Effector memory CD8-positive, alpha-beta T cell (primary cell): ENCODE measurements at regions not wholly inside any gene's neighbourhood (a gene's known extent, or its start where the extent isn't known, plus 50 kb on each side); places are given as distances from the start of the nearest gene placed in this dataset.
A peak's percentile ranks its signal among the peaks of the same experiment; 100 is the strongest.
"Not testable (repeated sequence)": the region's sequence is repeated elsewhere in the genome, so short reads cannot be mapped to it uniquely, and the experiment has no call there.

Source experiments
- ATAC-seq: fragments of 150-1000 bp; cut with Tn5 transposase; replicated peaks from 2 replicates; pipeline ENCODE4 v1.10.0; 2021; ENCODE audit warnings: mild to moderate bottlenecking, moderate library complexity
- DNase-seq, 3 experiments: peaks; one replicate each; pipeline ENCODE4 v3.0.0; 2021
- H3K27ac Mint-ChIP-seq, 2 donors: one replicate each; pipeline ENCODE4 v1.8.0; 2022; ENCODE audit warnings: mild to moderate bottlenecking in 2 of 2, mixed read lengths in 2 of 2, moderate library complexity in 2 of 2
- H3K27me3 Mint-ChIP-seq, 2 donors: one replicate each; pipeline ENCODE4 v1.8.0; 2022; ENCODE audit warnings: mixed read lengths in 2 of 2
- H3K36me3 Mint-ChIP-seq: one replicate; pipeline ENCODE4 v1.8.0; 2022; ENCODE audit warnings: mild to moderate bottlenecking, moderate library complexity, mixed read lengths; ENCODE audit not compliant: insufficient read depth
- H3K4me1 Mint-ChIP-seq, 2 donors: one replicate each; pipeline ENCODE4 v1.8.0; 2022; ENCODE audit warnings: low read depth in 2 of 2, mixed read lengths in 2 of 2
- H3K4me3 Mint-ChIP-seq, 2 donors: one replicate each; pipeline ENCODE4 v1.8.0; 2022; ENCODE audit warnings: mild to moderate bottlenecking in 2 of 2, mixed read lengths in 2 of 2, moderate library complexity in 2 of 2
- H3K9me3 Mint-ChIP-seq, 2 donors: one replicate each; pipeline ENCODE4 v1.8.0; 2022; ENCODE audit warnings: mixed read lengths in 2 of 2

- H3K36me3 Mint-ChIP-seq, H3K4me1 Mint-ChIP-seq, H3K4me3 Mint-ChIP-seq, H3K9me3 Mint-ChIP-seq, H3K27me3 Mint-ChIP-seq, DNase-seq, H3K27ac Mint-ChIP-seq, ATAC-seq: not testable (repeated sequence)
Observed at GRCh38 chr14:22238320-22238719, 350.7 kb downstream of the DAD1 start.

DNA sequence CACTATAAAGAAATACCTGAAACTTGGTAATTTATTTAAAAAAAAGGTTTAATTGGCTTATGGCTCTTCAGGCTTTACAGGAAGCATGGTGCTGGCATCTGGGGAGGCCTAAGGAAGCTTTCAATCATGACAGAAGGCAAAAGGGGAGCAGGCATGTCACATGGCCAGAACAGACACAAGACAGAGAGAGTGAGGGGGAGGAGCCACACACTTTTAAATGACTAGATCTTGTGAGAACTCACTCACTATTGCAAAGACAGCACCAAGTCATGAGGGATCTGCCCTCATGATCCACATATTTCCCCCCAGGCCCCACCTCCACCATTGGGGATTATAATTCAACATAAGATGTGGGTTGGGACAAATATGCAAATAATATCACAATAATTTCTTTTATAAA is 355.6 kb downstream of the DAD1 start:
- Mint-ChIP-seq H3K27me3 (no peaks in the 10 kb centered on the region), H3K27ac (no peak overlapping the region), H3K4me1 (peaks cover 0 to 2% of the 10 kb centered on the region in 2 donors), H3K4me3 (no peak overlapping the region), H3K9me3 (no peaks in the 10 kb centered on the region), H3K36me3 (no peaks in the 10 kb centered on the region)
- ATAC-seq = no peak
- DNase-seq = no peak

- no peak for DNase-seq
- H3K27me3 Mint-ChIP-seq = no peaks in the 10 kb centered on the region
- no peaks in the 10 kb centered on the region for H3K36me3 Mint-ChIP-seq
- no peaks in the 10 kb centered on the region for H3K9me3 Mint-ChIP-seq
- H3K27ac Mint-ChIP-seq = no peak overlapping the region
- no peak for ATAC-seq
- H3K4me3 Mint-ChIP-seq = no peak overlapping the region
- H3K4me1 Mint-ChIP-seq = peaks cover 0 to 2% of the 10 kb centered on the region in 2 donors
Observed at GRCh38 chr14:22232933-22233332, 356.1 kb downstream of the DAD1 start.

GRCh38 chr14:22232486-22232885 is 356.5 kb downstream of the DAD1 start:
- Mint-ChIP-seq H3K36me3 (no peaks in the 10 kb centered on the region), H3K27ac (no peak overlapping the region), H3K27me3 (no peaks in the 10 kb centered on the region), H3K9me3 (no peaks in the 10 kb centered on the region), H3K4me1 (peaks cover 0 to 2% of the 10 kb centered on the region in 2 donors), H3K4me3 (no peak overlapping the region)
- DNase-seq (no peak), ATAC-seq (no peak)

GRCh38 chr14:22231018-22231417 is 358.0 kb downstream of the DAD1 start:
- ATAC-seq (peak; percentile 84), DNase-seq (peak in 1 of 3 experiments; percentile 1)
- H3K27ac Mint-ChIP-seq = no peak overlapping the region
- no peaks in the 10 kb centered on the region for H3K9me3 Mint-ChIP-seq
- no peaks in the 10 kb centered on the region for H3K36me3 Mint-ChIP-seq
- H3K4me3 Mint-ChIP-seq = no peak overlapping the region
- no peaks in the 10 kb centered on the region for H3K27me3 Mint-ChIP-seq
- H3K4me1 Mint-ChIP-seq = peaks cover 0 to 2% of the 10 kb centered on the region in 2 donors

- Mint-ChIP-seq H3K27ac (no peak overlapping the region), H3K4me3 (no peak overlapping the region), H3K9me3 (no peaks in the 10 kb centered on the region), H3K36me3 (no peaks in the 10 kb centered on the region), H3K4me1 (peaks cover 0 to 2% of the 10 kb centered on the region in 2 donors), H3K27me3 (no peaks in the 10 kb centered on the region)
- DNase-seq (no peak), ATAC-seq (no peak)
Observed at GRCh38 chr14:22230517-22230916, 358.5 kb downstream of the DAD1 start.

DNA sequence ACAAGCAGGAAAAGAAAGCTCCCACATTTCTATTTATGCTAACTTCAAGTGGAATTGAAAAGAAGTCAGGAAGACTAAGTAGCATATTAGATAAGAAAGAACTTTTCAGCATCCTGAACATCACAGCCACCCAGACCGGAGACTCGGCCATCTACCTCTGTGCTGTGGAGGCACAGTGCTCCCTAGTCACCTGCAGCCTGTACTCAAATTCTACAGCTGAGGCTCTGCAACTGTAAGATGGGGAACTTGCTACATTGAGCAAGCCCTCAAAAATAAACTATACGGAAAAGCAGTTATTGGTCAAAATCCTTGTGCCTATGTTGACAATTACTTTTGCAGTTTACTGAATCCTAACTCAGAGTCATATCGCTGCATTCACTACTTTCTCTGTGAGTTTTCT is 361.9 kb downstream of the DAD1 start:
- peak overlapping the region; percentile 48 for H3K4me3 Mint-ChIP-seq
- no peak overlapping the region for H3K27ac Mint-ChIP-seq
- ATAC-seq = no peak
- no peaks in the 10 kb centered on the region for H3K9me3 Mint-ChIP-seq
- no peak for DNase-seq
- H3K4me1 Mint-ChIP-seq = peaks cover 0 to 2% of the 10 kb centered on the region in 2 donors
- H3K36me3 Mint-ChIP-seq = no peaks in the 10 kb centered on the region
- no peaks in the 10 kb centered on the region for H3K27me3 Mint-ChIP-seq

DNA sequence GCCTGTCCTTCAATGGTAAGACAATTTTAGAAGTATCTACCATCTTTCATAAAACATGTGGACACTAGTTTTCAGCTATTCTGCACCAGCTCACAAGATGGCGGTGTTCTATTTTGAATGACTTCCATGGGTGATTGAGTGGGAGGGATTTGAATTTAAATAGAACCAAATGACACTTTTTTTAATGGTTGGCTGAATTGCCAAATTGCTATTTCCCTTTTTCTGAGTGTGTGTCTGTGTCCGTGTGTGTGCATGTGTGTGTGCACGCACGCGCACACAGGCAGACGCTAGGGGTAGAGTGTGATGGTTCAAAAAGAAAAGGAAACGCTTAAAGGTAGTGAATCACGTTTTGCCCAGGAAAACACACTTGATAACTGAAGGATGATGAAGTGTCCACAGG is 362.6 kb downstream of the DAD1 start:
- H3K4me3 Mint-ChIP-seq = peak overlapping the region; percentile 48

GRCh38 chr14:22225516-22226140 is 363.4 kb downstream of the DAD1 start:
- no peak for ATAC-seq
- Mint-ChIP-seq H3K27me3 (no peaks in the 10 kb centered on the region), H3K27ac (no peak overlapping the region), H3K4me1 (no peaks in the 10 kb centered on the region), H3K9me3 (no peaks in the 10 kb centered on the region), H3K4me3 (no peak overlapping the region), H3K36me3 (no peaks in the 10 kb centered on the region)
- DNase-seq = no peak

More for the DNA sequence above, 362.6 kb downstream of the DAD1 start:
- Mint-ChIP-seq H3K36me3 (no peaks in the 10 kb centered on the region), H3K27me3 (no peaks in the 10 kb centered on the region), H3K9me3 (no peaks in the 10 kb centered on the region), H3K4me1 (peaks cover 0 to 2% of the 10 kb centered on the region in 2 donors), H3K27ac (no peak overlapping the region)
- ATAC-seq = peak; percentile 65
- DNase-seq = peak; percentile 0 to 1 (median 0)

- Mint-ChIP-seq H3K4me3 (peak overlapping the region; percentile 29 to 31), H3K27ac (no peak overlapping the region), H3K27me3 (no peaks in the 10 kb centered on the region), H3K36me3 (no peaks in the 10 kb centered on the region), H3K4me1 (no peaks in the 10 kb centered on the region), H3K9me3 (no peaks in the 10 kb centered on the region)
- DNase-seq = peak in 1 of 3 experiments; percentile 0
- no peak for ATAC-seq
Observed at GRCh38 chr14:22221508-22221907, 367.5 kb downstream of the DAD1 start.

DNA sequence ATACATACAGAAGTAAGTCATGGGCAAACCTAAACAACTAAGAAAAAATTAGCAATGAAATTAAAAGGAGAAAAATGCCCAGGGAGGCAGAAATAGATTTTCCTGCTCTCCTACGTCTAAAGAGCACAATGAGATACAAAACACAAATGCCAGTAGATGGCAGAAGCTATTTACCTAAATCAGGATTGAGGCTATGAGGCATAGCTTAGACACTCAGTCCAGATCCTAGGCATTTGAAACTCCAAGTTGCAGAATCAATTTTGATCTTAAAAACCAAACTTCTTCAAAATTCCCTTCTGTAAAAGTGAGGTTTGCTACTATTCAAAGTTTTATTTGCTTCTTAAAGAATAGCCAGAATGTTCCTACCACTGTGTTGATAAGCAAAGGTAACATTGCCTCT is 368.6 kb downstream of the DAD1 start:
- H3K4me1 Mint-ChIP-seq = no peaks in the 10 kb centered on the region
- H3K9me3 Mint-ChIP-seq = no peaks in the 10 kb centered on the region
- no peak overlapping the region for H3K27ac Mint-ChIP-seq
- no peaks in the 10 kb centered on the region for H3K27me3 Mint-ChIP-seq
- no peak for ATAC-seq
- no peak overlapping the region for H3K4me3 Mint-ChIP-seq
- no peak for DNase-seq
- H3K36me3 Mint-ChIP-seq = no peaks in the 10 kb centered on the region

DNA sequence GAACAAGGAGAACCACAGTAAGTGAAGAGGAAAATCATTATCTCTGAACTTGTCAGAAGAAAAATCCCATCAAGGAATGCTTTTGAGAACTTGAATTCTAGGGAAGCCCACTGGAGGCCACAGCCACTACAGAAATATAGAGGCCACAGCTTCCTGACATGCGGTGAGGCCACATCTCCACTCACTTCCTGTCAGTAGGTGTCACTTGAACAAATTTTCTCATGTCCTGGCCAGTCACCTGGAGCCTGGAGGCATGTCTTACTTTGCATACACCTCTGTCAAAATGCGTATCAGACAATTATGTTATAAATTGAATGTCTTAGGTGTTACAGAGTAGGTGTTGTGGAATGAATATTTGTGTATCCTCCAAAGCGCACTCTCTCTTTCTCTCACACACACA is 370.3 kb downstream of the DAD1 start:
- no peaks in the 10 kb centered on the region for H3K36me3 Mint-ChIP-seq
- H3K4me1 Mint-ChIP-seq = no peaks in the 10 kb centered on the region
- DNase-seq = peak in 1 of 3 experiments; percentile 0
- H3K27me3 Mint-ChIP-seq = no peaks in the 10 kb centered on the region
- no peaks in the 10 kb centered on the region for H3K9me3 Mint-ChIP-seq
- ATAC-seq = peak; percentile 40
- H3K4me3 Mint-ChIP-seq = no peak overlapping the region
- H3K27ac Mint-ChIP-seq = no peak overlapping the region

DNA sequence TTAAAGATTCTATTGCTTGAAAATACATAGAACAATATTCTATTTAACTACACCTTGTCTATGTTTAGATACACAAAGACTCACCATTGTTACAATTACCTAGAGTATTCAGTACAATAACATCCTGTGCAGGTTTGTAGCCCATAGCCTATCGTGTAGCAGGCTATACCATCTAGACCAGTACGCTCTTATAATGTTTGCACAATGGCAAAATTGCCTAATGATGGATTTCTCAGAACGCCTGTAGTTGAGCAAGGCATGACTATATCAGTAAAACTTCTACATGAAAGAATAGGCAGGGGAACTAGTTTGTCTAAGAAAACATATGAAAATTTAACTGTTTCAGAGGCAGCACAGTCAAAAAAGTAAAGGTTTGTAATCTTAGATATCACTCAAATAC is 375.9 kb downstream of the DAD1 start:
- Mint-ChIP-seq H3K9me3 (no peaks in the 10 kb centered on the region), H3K4me3 (no peak overlapping the region), H3K36me3 (no peaks in the 10 kb centered on the region), H3K4me1 (no peaks in the 10 kb centered on the region), H3K27me3 (no peaks in the 10 kb centered on the region), H3K27ac (no peak overlapping the region)
- ATAC-seq (no peak), DNase-seq (no peak)

- no peak overlapping the region for H3K4me3 Mint-ChIP-seq
- ATAC-seq (no peak), DNase-seq (no peak)
- H3K36me3 Mint-ChIP-seq = no peaks in the 10 kb centered on the region
- H3K9me3 Mint-ChIP-seq = no peaks in the 10 kb centered on the region
- H3K27me3 Mint-ChIP-seq = no peaks in the 10 kb centered on the region
- no peak overlapping the region for H3K27ac Mint-ChIP-seq
- no peaks in the 10 kb centered on the region for H3K4me1 Mint-ChIP-seq
Observed at GRCh38 chr14:22210906-22211305, 378.1 kb downstream of the DAD1 start.

DNA sequence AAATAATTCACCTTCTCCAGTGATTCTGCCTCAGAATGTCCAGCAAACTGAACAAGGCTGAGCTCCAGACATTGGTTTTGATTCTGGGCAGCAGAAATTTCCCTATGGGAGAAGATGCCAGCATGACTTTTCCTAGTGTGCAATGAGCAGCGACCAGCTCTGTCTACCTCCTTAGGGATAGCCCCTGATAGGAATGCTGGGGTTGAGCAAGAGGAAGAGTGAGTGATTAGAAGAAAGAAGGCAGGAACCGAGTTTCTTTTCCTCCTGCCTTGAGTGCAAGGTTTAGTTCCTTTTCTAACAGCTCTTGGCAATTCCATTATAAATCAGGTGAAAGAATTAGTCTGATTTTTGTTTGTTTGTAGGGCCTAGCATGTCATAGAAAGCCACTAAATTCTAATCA is 379.0 kb downstream of the DAD1 start:
- H3K4me1 Mint-ChIP-seq = no peaks in the 10 kb centered on the region
- no peak for DNase-seq
- H3K9me3 Mint-ChIP-seq = no peaks in the 10 kb centered on the region
- no peaks in the 10 kb centered on the region for H3K27me3 Mint-ChIP-seq
- no peak overlapping the region for H3K27ac Mint-ChIP-seq
- no peaks in the 10 kb centered on the region for H3K36me3 Mint-ChIP-seq
- H3K4me3 Mint-ChIP-seq = no peak overlapping the region
- no peak for ATAC-seq
